HK-2 (cell line): ENCODE measurements at regions not wholly inside any gene's neighbourhood (a gene's known extent, or its start where the extent isn't known, plus 50 kb on each side); places are given as distances from the start of the nearest gene placed in this dataset.
"Not testable (repeated sequence)": the region's sequence is repeated elsewhere in the genome, so short reads cannot be mapped to it uniquely, and the experiment has no call there.

ENCODE experiments used
- DNase-seq: peaks from one replicate; pipeline ENCODE4 v3.0.0-alpha.2; 2018; ENCODE audit not compliant: unreplicated experiment

DNA sequence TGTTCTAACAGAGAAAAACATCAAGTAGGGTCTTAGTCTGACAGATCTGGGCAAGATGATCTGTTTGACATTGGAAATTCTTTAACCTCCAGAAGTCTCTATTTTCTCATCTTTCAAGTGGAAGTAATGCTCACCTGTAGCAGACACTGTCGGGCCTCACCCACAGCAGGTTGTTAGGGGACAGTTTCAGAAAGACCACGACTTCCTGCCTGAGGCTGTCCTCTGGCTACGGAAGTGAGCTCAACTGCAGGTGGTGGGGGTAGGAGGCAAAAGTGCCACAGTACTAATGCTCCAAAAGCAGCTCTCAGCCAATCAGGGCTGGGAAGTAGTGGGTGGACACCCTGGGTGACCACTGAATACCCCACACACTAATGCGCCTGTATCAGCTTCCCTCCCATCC lies 111.4 kb upstream of the TOPAZ1 start:
- DNase-seq = no peak

DNA sequence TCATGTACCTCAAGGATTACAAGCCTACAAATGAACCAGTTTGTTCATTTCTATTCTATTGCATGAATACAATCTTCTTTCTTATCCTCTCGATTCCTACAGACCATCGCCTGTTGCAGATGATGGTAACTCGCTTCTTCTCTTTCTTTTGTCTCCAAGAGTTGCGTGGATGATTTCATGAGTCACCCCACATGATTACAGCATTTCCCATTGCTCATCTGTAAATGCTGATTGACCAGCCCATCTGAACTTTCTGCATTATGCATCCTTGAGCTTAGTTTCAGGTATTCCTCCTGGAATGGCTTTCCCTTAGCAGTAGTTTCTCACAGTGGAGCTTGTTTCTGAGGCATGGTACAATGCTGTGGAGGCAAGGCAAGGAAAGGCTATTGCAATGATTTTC lies 109.6 kb upstream of the TOPAZ1 start:
- DNase-seq = no peak

DNA sequence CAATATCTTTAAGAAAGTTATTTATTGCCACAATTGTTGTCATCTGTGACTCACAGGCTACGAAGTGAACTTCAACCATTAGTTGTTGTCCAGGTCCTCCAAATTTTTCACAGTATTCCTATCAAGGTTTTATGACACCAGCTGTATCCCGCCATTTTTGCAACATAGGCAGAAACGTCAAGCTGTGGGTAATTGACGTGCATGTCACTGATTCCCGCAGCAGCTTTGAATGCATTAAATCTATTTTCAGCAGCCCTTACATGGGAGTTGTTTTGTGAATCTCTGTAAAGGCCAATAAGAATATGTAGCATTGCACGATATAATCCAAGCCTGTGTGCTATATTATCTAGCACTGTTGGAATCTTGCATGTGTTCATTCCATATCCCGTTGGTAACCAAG lies 109.1 kb upstream of the TOPAZ1 start:
- DNase-seq = no peak

DNA sequence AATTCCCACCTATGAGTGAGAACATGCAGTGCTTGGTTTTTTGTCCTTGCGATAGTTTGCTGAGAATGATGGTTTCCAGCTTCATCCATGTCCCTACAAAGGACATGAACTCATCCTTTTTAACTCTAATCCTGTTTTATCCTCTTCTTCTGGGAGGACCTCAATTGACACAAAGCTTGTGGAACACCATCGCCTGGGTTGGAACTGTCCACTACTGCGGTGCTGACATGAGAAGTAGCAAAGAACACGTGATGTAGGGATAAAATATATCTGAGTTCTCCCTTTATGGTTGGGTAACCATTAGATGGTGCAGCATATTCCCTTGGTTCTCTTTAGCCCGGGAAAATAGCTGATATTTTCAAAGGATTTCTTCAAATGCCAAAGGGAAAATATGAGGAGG lies 105.3 kb upstream of the TOPAZ1 start:
- no peak for DNase-seq

DNA sequence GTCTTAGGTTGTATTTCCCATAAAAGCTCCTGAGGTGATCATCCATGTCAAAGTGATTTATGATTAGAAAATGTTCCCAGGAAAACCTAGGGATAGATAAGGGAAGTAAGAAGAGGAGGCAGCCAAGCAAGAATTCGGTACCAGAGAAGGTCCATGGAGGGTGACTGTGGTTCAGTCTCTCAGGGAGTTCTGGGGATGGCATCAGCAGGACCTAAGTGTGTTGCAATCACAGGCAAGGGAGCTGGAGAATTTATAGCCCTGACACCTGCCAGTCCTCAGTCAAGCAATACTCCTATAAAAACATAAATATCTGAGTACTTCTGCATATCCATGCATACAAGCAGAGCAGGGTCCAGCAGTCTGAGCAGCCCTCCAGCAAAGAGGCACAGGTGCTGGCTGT lies 95.6 kb upstream of the TOPAZ1 start:
- DNase-seq = no peak

DNA sequence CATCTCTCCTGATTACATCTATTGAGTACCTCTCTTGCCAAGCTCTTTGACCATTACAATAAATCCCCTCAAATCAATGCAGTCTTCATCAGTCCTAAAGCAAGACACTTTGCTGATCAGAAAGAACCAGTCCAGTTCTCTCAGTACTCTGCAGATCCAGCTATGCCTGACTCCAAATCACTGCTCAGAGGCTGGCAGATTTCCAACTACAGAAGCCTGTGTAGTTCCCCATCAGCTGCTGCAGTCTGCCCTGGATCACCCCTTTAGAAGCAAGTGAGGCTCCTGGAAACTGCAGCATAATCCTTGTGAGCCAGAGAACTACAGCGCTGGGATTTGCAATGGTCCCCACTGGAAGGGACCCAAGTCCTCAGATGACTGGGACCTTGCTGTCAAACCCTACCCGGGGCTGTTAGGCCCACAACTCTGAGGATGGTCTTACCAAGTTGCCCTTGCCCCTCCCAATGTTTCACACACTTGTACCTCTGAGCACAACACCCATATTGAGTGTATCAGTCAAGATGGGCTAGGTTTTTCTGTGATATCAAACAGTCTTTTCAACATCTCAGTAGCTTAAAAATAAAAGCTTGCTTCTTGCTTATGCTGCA lies 81.9 kb upstream of the TOPAZ1 start:
- DNase-seq = no peak

DNA sequence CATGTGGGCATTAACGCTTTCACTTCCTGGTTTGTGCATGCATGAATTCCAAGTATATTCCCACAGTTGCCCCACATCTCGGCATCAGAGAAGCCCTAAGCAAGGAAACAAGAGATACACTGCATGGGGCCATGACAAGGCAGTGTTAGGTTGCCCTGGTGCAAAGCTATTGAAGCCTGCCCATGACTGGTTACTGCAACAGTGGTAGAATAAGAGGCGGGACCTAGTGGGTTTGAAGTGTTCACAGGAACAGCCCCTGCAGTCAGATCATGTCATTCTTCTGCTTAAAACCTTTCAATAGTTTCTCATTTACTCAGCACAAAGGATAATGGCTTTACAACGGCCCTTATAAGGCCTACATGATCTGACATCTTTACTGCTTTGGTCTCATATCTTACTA lies 80.9 kb upstream of the TOPAZ1 start:
- DNase-seq = no peak

DNA sequence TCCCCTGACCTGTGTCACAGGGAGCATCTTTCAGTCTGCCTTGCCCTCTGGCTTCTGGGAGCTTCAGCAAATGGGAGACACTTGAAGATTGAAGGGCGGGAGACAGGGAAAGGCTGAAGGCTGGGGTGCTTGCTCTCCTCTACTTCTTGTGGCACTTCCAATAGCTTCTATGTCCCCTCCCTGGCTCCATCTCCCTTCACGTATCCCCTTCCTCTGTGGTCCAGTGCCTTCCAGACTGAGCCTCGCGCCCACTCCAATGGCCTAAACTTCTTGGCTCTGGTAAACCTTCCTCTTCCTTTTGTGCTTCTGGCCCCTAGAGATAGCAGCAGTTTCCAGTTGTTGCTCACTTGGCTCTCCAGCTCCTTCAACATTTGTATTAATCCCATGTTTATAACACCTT lies 69.8 kb upstream of the TOPAZ1 start:
- DNase-seq = no peak

DNA sequence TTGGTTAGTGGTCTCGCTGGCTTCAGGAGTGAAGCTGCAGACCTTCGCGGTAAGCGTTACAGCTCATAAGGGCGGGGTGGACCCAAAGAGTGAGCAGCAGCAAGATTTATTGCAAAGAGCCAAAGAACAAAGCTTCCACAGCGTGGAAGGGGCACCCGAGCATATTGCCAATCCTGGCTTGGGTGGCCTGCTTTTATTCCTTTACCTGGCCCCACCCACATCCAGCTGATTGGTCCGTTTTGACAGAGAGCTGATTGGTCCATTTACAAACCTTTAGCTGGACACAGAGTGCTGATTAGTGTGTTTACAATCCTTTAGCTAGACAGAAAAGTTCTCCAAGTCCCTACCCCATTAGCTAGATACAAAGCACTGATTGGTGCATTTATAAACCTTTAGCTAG lies 69.0 kb upstream of the TOPAZ1 start:
- not testable (repeated sequence) for DNase-seq

DNA sequence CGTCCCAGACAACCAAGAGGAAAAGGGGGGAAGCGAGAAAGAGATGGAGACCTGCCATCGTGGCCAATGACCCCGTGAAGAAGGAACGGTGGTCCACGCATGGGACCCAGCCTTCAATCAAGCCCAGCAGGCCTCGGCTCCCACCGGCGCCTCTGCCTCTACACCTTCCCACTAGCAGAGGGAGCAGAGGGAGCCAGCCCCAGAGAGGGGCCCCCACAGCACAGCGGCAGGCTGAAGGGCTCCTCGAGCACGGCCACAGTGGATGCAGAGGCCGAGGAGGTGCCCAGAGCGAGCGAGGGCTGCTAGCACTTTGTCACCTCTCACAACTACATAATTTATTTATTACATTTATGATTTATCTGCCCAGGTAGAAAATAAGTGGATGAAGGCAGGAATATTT lies 68.4 kb upstream of the TOPAZ1 start:
- DNase-seq = no peak

DNA sequence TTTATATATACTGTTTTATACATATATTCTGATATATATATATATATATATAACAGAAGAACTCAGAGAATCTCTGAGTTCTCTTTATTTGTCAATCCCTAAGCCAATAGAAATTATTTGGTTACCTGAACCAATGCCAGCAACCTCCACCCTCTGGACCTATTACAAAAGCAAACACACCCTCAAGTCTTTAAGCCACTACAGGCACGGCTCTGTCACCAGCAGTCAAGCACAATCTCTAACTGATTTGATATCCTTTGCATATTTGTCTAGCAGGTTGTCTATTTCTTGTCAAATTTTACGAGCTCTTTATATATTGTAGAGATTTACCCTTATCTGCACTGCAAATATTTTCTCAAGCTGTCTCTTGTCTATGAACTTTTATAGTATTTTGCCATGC lies 66.6 kb upstream of the TOPAZ1 start:
- DNase-seq = no peak

DNA sequence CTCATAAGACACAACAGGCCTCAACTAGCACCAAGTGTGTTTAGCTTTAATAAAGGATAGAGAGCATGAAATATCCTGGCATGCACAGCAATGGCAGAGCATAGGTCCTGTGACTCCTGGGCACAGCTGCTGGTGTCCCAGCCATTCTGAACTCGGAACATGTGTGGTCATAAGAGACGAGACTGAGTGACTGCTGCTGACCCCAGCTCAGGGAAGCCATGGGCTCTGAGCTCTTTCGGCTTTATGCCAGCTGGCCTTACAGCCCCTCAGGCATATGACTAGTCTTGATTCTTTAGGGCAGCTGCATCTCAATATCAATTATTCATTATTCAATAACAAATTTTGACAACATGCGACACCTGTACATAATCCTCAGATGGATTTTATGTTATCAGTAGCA lies 62.4 kb upstream of the TOPAZ1 start:
- no peak for DNase-seq

DNA sequence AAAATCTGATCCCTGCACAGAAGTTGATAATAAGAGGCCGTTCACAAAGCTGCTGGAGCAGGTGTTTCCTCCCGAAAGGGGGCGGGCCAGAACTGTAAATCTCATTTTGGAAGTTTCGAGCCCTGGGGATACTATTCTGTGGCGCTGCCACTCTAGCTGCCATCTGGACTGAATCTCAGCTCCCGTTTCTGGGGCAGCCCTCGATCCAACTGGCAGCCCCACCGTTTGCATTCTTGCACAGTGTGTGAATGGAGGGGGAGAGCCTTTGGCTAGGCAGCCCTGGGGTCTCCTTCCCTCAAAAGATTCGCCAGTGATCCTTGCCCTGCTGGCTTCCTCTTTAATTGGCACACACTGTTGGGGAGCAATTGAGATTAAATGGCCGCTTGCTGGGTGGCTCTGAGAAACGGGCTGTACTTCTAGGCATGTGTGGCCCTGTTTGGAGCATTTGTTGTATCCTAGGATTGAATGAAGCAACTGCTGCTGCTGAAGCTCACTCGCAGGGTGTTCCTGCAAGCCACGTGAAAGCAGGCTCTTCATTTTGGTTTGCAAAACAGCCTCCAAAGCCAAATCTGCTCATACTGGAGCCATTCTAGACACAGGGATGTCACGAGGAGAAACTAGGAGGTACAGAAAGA lies 57.2 kb upstream of the TOPAZ1 start:
- no peak for DNase-seq

DNA sequence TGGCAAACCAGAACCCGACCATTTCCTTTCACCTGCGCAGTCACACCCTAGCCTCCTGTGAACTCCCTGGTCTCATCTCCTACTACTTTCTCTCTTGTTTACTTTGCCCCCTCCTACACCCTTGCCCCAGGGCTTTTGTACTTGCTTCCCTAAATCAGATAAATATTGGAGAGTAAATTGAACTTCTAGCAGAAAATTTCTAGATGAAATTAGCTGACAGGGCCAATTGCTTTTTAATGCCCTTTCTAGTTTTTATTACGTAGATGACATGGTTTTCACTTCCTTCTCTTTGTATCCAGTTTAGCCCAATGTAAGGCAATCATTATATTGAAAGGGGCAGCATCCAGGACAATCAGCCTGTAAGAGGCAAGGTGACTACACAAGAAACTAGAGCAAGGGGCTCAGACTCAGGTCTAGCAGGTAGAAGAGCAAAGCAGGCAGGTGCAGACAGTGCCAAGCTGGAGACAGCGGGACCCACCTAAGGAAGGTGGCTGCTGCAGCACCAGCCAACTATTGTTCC lies 56.2 kb upstream of the TOPAZ1 start:
- no peak for DNase-seq

DNA sequence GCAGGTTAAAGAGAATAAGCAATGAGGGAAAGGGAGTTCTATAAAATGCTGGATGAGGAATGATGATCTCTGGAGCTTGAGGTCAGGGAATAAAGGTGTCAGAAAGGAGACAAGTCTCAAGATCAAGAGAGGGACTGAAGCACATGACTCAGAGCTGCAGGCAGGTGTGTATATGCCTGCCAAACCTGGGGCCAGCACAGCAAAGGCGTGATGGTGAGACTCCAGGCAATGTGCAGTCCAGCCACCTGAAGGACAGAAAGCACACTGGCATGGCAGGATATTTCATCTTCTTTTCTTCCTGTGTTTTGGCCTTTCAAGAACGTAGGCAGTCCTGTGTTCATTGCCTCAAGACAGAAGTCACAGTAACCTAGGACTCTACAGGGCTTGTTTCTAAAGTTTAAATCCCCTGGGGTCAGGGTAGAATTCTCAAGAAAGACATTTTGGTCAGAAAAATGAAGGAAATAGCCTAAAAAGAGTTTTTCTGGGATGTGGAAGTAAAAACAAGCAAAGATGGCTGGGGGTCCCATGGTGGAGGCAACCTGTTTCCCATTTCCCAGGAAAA lies 55.5 kb upstream of the TOPAZ1 start:
- no peak for DNase-seq

DNA sequence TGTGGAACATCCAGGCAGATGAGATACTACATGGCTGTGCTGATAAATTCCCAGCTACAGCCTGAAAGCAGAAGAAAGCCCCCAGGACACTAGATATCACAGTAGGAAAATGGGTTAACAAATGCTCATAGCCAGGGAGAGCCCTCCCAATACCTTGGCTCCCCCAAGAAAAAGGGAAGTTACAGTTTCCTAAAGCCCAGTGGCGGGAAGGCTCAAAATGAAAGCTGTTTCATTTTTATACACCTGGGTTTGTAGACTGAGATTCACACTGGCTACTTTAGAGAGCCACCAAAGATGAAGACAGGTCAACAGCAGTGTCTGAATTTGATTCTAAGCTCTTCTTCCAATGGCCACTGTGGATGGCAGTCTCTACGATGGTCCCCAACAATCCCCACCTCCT lies 55.0 kb upstream of the TOPAZ1 start:
- DNase-seq = no peak
